ENCODE measurements at regions not wholly inside any gene's neighbourhood (a gene's known extent, or its start where the extent isn't known, plus 50 kb on each side); places are given as distances from the start of the nearest gene placed in this dataset.

GRCh38 chr4:53935780-53936179 lies 128.6 kb downstream of the CHIC2 start:
- no peak for TF ChIP-seq YY1 (IDR thresholded peaks at IDR 0.05; ENCODE audit: insufficient read depth, insufficient read length)
- no peak for TF ChIP-seq ZNF274 (IDR thresholded peaks at IDR 0.05; ENCODE audit: low read depth, low read length)
- no peak for TF ChIP-seq SUZ12 (IDR thresholded peaks at IDR 0.05; ENCODE audit: extremely low read depth, insufficient read depth, insufficient read length)
